Heart left ventricle (tissue), 13 donors: ENCODE measurements at regions not wholly inside any gene's neighbourhood (a gene's known extent, or its start where the extent isn't known, plus 50 kb on each side); places are given as distances from the start of the nearest gene placed in this dataset.
"Not testable (repeated sequence)": the region's sequence is repeated elsewhere in the genome, so short reads cannot be mapped to it uniquely, and the experiment has no call there.

Source experiments
- CTCF ChIP-seq, 12 donors: fragments of 200-600 bp; sonication (generic) in 4 of 12; IDR thresholded peaks; one replicate each; pipeline versions ENCODE4 v1.5.0 to v1.8.0; 2018 to 2022; ENCODE audit warnings: antibody characterized with exemption in 12 of 12, mild to moderate bottlenecking in 5 of 12
- POLR2A ChIP-seq, 2 donors: fragments of 450-650 bp; IDR thresholded peaks; one replicate each; pipeline ENCODE4 v1.6.1; 2017; ENCODE audit warnings: antibody characterized with exemption in 2 of 2, mild to moderate bottlenecking in 2 of 2, moderate library complexity in 2 of 2
- donor health status: ischemic (EF 13 %, LVEDD 7.1; RV severe dilation, severe dysfunction).
- donor health status: DM: no; HTN: yes; CAD: no.
- donor health status: DM: no; HTN: no; CAD: no.
- donor health status: ischemic (EF 25% LVEDD 6.9; RV normal size, moderate dysfunction).
- donor health status: ischemic (EF 25% LVEDD 5.7; RV mildly dilated, moderate dysfunction).
- donor health status: ischemic (EF 35%, LVEDD 5.7; RV mildly dilated, moderate dysfunction).
- donor health status: nonischemic (EF 11% LVEDD 7.7; RV severe dilation, severe dysfunction).
- donor health status: DM: yes; HTN: yes; CAD: no.
- donor health status: PGD.
- donor health status: ischemic (EF 29% LVEDD 5.4; RV normal size, mild dysfunction).
- donor health status: nonischemic (EF 23%, LVEDD 6.1; RV moderate dilation, normal function).

- TF ChIP-seq CTCF, POLR2A (IDR thresholded peaks at IDR 0.05): not testable (repeated sequence)
Observed at GRCh38 chr15:96170616-96170978, 159.9 kb upstream of the NR2F2 start.
